ENCODE measurements at regions not wholly inside any gene's neighbourhood (a gene's known extent, or its start where the extent isn't known, plus 50 kb on each side); places are given as distances from the start of the nearest gene placed in this dataset.

- no peak for DNase-seq (ENCODE audit: low read depth in 2 of 2)
These were observed 324.4 kb downstream of the ENC1 start for GRCh38 chr5:74316064-74316603.

- no peak for DNase-seq (ENCODE audit: low read depth in 2 of 2)
These were observed 325.6 kb downstream of the ENC1 start for GRCh38 chr5:74314906-74315305.

- no peak for DNase-seq (ENCODE audit: low read depth in 2 of 2)
These were observed 326.6 kb downstream of the ENC1 start for GRCh38 chr5:74313896-74314295.

DNA sequence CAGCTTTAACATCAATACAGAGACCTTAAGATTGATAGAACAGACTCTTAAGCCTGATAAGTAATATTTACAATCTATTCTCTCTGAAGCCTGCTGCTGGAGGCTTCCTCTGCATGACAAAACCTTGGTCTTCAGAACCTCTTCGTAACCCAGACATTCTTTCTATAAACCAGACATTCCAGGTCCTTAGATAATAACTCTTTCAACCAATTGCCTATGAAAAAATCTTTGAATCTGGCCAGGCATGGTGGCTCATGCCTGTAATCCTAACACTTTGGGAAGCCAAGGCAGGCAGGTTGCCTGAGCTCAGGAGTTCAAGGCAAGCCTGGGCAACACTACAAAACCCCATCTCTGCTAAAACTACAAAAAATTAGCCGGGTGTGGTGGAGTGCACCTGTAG is 327.8 kb downstream of the ENC1 start:
- no peak for DNase-seq (ENCODE audit: low read depth in 2 of 2)

- DNase-seq (ENCODE audit: low read depth in 2 of 2): no peak
These were observed 328.6 kb downstream of the ENC1 start for GRCh38 chr5:74311961-74312360.

GRCh38 chr5:74310997-74311930 is 329.3 kb downstream of the ENC1 start:
- no peak for DNase-seq (ENCODE audit: low read depth in 2 of 2)

DNA sequence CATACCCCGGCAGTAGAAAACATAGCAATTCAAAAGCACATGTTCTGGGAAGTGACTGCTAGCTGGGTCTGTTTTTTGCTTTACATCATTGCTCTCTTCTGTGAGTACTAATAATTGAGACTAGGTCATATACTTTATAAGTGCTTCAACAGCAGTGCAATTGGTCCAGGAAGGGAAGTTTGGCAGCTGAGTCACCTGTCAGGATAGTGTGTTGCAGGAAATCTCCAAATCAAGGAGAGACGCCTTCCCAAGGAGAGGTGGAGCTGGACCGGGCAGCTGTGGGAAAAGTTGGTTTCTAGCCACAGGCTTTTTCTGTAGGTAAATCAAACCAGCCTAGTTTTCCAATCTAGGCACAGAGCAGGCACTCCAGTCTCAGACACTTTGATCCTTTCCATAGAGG is 330.1 kb downstream of the ENC1 start:
- DNase-seq (ENCODE audit: low read depth in 2 of 2): no peak

DNA sequence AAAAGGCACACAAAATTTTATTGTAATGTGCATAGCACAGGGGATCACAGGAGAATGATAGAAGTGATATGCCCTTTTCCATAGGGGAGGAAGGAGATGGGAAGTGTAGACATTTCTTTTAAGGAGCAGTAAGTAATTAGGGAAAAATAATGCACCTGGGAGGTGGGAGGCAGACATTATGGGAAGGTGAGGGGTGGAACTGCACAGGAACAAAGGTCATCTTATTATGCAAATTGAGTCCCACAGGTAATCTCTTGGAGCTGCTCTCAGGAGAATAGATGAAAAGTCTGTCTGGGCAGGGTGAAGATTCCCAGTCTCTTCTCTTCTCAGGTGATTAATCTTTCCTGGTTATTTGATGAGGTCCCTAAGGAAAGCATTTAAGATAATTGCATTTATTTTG is 331.5 kb downstream of the ENC1 start:
- no peak for DNase-seq (ENCODE audit: low read depth in 2 of 2)

- DNase-seq (ENCODE audit: low read depth in 2 of 2): no peak
These were observed 333.7 kb downstream of the ENC1 start for GRCh38 chr5:74306845-74307244.

DNA sequence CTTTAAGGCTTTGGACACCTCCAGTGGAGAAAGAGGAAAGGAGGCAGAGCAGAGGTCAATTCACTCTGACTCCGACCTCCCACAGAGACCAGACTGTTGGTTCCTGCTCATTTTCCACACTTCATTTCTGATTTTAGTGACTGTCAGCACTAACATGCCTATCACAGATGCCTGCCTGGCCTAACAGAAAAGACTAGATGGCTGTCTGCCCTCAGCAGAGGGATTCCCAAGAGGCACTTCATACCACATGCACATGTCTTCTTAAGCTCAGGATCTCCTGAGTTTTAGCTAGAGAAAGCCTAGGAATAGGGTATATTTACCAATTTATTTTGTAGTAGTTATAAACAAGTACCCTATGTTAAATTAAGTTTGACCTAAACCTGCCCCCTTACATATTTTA is 336.0 kb downstream of the ENC1 start:
- no peak for DNase-seq (ENCODE audit: low read depth in 2 of 2)

GRCh38 chr5:74303578-74303977 is 336.9 kb downstream of the ENC1 start:
- DNase-seq (ENCODE audit: low read depth in 2 of 2): no peak

DNA sequence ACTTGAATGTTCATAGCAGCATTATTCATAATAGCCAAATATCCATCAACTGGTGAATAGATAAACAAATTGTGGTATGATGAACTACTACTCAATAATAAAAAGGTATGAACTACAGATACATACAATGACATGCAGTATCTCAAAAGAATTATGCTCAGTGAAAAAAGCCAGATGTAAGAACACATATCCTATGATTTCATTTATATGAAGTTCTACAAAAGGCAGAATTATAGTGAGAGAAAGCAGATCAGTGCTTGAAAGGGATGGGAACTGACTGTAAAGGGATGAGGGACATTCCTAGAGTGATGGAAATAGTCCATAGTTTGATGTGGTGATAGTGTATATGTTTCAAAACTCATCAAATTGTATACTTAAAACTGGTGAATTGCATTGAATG is 339.0 kb downstream of the ENC1 start:
- no peak for DNase-seq (ENCODE audit: low read depth in 2 of 2)

DNA sequence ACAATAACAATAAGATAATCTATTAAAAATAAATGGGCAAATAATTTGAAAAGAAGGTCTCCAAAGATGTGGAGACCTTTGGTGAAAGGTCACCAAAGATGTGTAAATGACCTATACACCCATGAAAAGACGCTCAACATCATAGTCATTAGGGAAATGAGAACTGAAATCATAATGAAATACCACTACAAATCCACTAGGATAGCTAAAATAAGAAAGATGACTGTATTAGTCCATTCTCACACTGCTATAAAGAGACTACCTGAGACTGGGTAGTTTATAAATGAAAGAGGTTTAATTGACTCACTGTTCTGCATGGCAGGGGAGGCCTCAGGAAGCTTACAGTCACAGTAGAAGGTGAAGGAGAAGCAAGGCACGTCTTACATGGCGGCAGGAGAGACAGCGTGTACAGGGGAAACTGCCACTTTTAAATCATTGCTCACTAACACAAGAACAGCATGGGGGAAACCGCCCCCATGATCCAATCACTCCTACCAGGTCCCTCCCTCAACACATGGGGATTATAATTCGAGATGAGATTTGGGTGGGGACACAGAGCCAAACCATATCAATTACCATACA is 339.6 kb downstream of the ENC1 start:
- DNase-seq (ENCODE audit: low read depth in 2 of 2): no peak

- DNase-seq (ENCODE audit: low read depth in 2 of 2): no peak
These were observed 340.7 kb downstream of the ENC1 start for GRCh38 chr5:74299833-74300232.

- no peak for DNase-seq (ENCODE audit: low read depth in 2 of 2)
These were observed 343.7 kb downstream of the ENC1 start for GRCh38 chr5:74296685-74297408.

GRCh38 chr5:74295676-74296075 is 344.9 kb downstream of the ENC1 start:
- no peak for DNase-seq (ENCODE audit: low read depth in 2 of 2)

DNA sequence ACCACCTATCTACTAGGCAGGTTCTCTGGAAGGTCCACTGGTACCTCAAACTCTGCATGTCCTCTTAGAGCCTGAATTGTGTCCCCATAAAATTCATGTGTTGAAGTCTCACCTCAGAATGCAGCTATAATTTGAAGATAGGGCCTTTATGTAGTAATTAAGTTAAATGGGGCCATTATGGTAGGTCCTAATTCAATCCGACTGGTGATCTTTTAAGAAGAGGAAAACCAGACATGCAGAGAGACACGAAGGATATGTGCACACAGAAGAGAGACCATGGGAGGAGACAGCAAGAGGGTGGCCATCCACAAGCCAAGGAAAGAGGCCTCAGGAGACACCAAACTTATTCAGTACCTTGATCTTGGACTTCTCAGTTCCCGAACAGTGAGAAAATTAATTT is 345.4 kb downstream of the ENC1 start:
- DNase-seq (ENCODE audit: low read depth in 2 of 2): no peak

DNA sequence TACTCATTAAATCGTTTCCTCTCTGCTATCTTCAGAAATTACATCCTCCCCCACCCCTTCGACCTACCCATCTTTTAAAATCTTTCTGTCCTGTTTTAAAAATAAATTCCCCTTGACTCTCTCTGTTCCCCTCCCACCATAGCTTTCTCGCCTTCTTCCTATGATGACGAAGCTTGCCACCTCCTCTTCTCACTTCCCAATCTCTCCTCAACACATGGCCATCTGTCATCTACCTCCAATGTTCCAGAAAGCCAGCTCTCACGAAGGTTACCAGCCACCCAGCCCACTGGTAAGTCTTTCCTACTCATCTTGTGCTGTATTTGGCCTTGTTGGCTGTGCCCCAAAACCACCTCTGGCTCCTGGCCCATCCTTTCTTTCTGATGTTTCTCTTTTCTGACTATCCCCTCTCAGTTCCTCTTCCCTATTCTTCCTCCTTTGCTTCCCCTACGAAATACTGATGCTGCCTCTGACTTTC is 346.3 kb downstream of the ENC1 start:
- no peak for DNase-seq (ENCODE audit: low read depth in 2 of 2)

DNA sequence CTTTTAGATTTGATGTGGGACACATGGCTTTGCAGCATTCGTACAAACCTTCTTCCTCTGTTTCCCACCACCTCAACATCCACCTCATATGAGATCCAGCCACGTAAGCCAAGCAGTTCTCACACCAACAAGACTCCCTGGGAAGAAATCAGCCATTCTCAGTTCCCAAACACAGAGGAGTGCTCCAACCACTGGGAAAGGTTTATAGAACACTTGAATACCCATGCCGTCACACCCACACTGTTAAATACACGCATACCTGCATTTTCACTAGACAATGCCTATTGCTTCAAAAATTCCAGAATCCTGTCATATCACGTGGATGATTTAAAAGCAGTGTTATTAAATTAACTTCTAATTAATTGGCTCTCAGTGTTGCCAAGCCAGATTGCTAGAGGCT is 347.3 kb downstream of the ENC1 start:
- no peak for DNase-seq (ENCODE audit: low read depth in 2 of 2)

GRCh38 chr5:74290634-74291241 is 349.8 kb downstream of the ENC1 start:
- DNase-seq (ENCODE audit: low read depth in 2 of 2): no peak

DNA sequence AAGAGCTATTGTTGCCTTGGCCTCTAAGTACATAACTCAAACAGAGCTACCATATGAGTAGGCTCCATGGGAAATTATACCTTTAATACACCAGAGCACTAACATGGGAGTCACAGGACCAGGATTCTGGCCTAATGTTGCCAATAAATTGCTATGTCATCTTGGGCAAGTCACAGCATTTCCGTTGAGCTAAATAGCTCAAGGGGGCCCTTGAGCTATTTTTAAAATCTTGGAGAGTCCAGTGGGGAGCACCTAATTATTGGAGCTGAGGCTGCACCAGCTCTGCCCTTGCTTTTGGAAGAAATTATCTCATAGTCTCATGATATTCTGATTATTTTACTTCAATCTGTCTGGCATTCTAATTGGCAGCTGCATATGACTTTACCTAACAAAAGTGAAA is 350.8 kb downstream of the ENC1 start:
- no peak for DNase-seq (ENCODE audit: low read depth in 2 of 2)

- DNase-seq (ENCODE audit: low read depth in 2 of 2): no peak
These were observed 351.3 kb downstream of the ENC1 start for GRCh38 chr5:74289238-74289637.
